Daoy (cell line): ENCODE measurements at regions not wholly inside any gene's neighbourhood (a gene's known extent, or its start where the extent isn't known, plus 50 kb on each side); places are given as distances from the start of the nearest gene placed in this dataset.
"Not testable (repeated sequence)": the region's sequence is repeated elsewhere in the genome, so short reads cannot be mapped to it uniquely, and the experiment has no call there.

ENCODE experiments used
- DNase-seq: peaks from one replicate; pipeline ENCODE4 v3.0.0-alpha.2; 2015; ENCODE audit warnings: low read depth

DNA sequence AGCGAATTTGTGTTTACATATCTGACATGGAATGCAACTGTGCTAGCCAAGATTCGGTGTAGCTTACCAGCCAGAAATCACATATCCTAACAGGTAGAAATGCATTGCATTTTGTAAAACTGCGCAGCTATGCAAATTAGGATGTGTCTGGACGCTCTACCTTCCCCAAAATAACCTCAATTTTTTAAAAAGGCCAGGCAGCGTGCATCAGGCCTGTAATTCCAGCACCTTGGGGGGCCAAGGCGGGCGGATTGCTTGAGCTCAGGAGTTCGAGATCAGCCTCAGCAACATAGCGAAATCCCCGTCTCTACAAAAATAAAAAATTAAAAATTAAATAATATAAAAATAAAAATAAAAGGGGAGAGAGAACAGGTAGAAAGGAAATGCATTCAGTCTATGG lies 305.0 kb downstream of the TYW1 start:
- no peak for DNase-seq

- DNase-seq: peak; percentile 100
These were observed 305.7 kb downstream of the TYW1 start for GRCh38 chr7:67302113-67303039.

GRCh38 chr7:67304846-67305245 lies 308.2 kb downstream of the TYW1 start:
- DNase-seq: not testable (repeated sequence)

DNA sequence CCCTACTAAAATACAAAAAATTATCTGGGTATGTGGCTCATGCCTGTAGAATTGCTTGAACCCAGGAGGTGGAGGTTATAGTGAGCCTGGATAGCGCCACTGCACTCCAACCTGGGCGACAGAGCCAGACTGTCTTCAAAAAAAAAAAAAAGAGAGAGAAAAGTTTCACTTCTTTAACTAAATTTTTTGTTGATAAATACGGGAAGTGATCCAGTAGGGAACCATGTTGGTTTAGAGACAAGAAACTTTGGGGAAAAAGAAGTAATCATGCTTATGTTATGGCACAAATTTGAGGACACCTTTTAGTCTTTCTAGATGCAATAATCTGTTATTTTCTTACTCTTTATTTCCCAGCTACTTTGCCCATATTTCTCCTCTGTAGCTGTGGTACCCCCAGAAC lies 309.7 kb downstream of the TYW1 start:
- DNase-seq: no peak

DNA sequence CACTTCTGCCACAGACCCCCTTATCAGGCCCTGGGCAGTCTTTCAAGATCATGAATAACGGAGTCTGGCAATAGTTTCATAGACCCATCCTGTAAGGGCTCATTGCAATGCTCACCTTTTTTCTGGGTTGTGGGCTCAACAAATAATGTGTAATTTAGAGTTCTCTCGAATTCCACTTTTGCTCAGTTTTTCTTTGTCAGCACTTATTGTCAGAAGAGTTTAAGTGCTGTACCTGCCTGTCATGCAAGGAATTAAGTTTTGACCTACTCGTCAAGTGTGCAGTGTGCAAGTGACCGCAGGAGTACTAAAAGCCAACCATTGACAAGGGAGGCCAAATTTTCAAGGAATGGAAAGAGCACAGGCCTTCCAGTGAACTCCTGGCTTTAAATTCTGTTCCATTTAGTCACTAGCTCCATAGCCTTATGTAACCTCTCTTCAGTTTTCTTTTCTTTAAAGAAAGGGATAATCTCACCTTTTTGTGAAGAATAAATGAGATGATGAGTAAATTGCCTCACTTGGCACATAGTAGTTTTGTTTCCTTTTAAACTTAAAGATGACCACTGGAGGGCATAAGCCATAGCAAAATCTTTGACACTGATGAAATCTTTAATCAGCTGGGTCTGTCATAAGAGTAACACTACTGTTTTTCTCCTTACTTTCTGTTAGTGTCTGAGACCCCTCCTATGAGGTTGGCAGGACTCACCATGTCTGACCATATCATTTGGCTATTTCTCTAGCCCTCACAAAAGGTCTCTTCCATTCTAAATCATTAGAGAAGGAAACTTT lies 313.3 kb downstream of the TYW1 start:
- no peak for DNase-seq

GRCh38 chr7:67311901-67312300 lies 315.3 kb downstream of the TYW1 start:
- no peak for DNase-seq

GRCh38 chr7:67313213-67313612 lies 316.6 kb downstream of the TYW1 start:
- no peak for DNase-seq

- DNase-seq: not testable (repeated sequence)
These were observed 320.3 kb downstream of the TYW1 start for GRCh38 chr7:67316902-67317301.

- not testable (repeated sequence) for DNase-seq
These were observed 331.6 kb downstream of the TYW1 start for GRCh38 chr7:67328257-67328656.

- DNase-seq: not testable (repeated sequence)
These were observed 338.5 kb downstream of the TYW1 start for GRCh38 chr7:67335165-67335564.

DNA sequence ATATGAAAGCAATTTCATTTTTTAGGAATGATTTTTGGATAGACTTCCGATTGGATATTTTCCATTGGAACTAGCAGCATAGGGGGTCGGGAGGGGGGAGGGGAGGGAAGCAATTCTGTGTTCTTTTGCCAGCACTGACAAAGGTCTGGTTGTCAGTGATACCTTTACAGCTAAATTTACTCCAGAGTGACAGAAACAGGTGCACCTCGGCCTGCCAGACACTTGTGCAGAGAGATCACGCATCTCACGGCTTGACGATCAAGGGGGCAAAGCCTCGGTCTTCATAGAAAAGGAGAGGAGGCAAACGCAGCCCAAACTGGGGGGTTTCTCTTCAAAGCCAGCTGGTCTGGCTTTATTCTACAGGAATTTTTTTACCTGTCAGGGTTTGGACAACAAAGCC lies 339.0 kb downstream of the TYW1 start:
- DNase-seq: not testable (repeated sequence)

DNA sequence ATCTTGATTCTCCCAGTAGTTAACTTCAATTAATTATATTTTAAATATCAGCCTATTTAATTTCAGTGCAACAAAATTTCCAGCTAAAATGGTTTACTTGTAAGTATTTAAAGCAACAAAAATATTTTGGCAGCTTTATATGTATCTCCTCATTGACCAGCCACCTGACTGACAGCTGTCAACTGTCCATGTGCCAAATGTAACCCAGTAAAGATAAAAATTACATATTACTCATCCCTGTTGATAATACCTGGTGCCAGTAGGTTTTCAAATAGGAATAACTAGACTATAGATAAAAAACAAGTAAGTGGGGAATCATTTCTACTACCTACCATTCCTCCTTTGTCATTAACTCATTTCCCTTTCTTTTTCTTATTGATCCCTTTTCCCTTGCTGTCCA lies 341.9 kb downstream of the TYW1 start:
- not testable (repeated sequence) for DNase-seq

DNA sequence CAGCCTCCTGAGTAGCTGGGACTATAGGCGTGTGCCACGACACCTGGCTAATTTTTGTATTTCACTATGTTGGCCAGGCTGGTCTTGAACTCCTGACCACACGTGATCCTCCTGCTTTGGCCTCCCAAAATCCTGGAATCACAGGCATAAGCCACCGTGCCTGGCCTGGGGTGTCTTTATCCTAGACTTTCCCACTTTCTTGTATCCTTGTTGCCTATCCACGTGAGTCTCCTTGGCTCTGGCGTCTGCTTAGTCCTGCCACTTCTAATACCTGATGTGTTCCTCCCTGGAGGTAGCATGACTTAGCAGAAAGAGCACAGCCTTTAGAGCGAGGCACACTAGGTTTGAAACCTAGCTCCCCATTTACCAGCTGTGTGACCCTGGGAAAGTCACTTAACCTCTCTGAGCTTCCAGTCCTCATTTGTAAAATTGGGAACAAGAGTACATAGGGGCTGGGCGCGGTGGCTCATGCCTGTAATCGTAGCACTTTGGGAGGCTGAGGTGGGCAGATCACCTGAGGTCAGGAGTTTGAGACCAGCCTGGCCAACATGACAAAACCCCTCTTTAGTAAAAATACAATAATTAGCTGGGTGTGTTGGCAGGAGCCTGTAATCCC lies 344.6 kb downstream of the TYW1 start:
- no peak for DNase-seq

- no peak for DNase-seq
These were observed 346.5 kb downstream of the TYW1 start for GRCh38 chr7:67343114-67343513.

GRCh38 chr7:67343572-67343971 lies 346.9 kb downstream of the TYW1 start:
- DNase-seq: no peak

- DNase-seq: no peak
These were observed 348.0 kb downstream of the TYW1 start for GRCh38 chr7:67344481-67345193.

DNA sequence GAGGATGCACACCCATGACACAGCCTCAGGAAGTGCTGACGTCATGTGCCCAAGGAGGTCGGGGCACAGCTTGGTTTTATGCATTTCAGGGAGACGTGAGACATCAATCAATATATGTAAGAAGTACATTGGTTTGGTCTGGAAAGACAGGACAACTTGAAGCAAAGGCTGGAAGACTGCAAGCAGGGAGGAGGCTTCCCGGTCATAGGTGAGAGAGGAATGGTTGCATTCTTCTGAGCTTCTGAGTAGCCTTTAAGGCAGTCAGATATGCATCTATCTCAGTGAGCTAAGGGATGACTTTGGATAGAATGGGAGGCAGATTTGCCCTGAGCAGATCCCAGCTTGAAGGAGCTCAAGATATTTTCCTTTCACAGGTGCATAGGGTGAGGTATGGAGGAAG lies 349.5 kb downstream of the TYW1 start:
- no peak for DNase-seq

- no peak for DNase-seq
These were observed 350.2 kb downstream of the TYW1 start for GRCh38 chr7:67346876-67347275.

DNA sequence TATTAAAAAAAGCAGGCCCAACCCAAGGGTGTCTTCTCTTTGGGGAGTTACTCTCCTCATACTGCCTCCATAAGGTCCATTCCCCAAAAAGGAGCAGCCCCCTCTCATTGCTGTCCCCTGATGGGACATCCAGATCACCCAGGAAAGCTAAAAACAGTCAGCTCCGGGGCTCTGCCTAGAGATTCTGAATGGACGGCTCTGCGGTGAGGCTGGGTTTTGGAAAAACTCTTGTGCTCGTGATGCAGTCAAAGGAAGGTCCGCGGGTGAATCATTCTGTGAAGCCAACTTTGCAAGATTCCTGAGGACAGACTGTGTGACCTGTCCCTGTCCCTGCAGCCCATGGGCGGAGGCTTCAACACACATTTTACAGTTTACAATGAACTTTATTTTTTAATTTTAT lies 351.5 kb downstream of the TYW1 start:
- no peak for DNase-seq

- DNase-seq: not testable (repeated sequence)
These were observed 361.0 kb downstream of the TYW1 start for GRCh38 chr7:67357653-67358052.

GRCh38 chr7:67358316-67358715 lies 361.7 kb downstream of the TYW1 start:
- not testable (repeated sequence) for DNase-seq

GRCh38 chr7:67358738-67359137 lies 362.1 kb downstream of the TYW1 start:
- not testable (repeated sequence) for DNase-seq
